Neural crest cell (in vitro differentiated cells): ENCODE measurements at regions not wholly inside any gene's neighbourhood (a gene's known extent, or its start where the extent isn't known, plus 50 kb on each side); places are given as distances from the start of the nearest gene placed in this dataset.

ENCODE experiments used
- DNase-seq: peaks from one replicate; pipeline ENCODE4 v3.0.0; 2021; ENCODE audit warnings: low read depth, mixed read lengths, low spot score
- H3K27ac Mint-ChIP-seq: one replicate; pipeline ENCODE4 v1.8.0; 2021; ENCODE audit warnings: mild to moderate bottlenecking, mixed read lengths; ENCODE audit not compliant: unreplicated experiment
- H3K27me3 Mint-ChIP-seq: 2 replicates; pipeline ENCODE4 v1.8.0; 2021; ENCODE audit warnings: low read depth, mild to moderate bottlenecking, mixed read lengths
- H3K36me3 Mint-ChIP-seq: 2 replicates; pipeline ENCODE4 v1.8.0; 2021; ENCODE audit warnings: low read depth, mild to moderate bottlenecking, mixed read lengths
- H3K4me1 Mint-ChIP-seq: 2 replicates; pipeline ENCODE4 v1.8.0; 2021; ENCODE audit warnings: mixed read lengths
- H3K4me3 Mint-ChIP-seq: one replicate; pipeline ENCODE4 v1.8.0; 2021; ENCODE audit warnings: mild to moderate bottlenecking, mixed read lengths
- H3K9me3 Mint-ChIP-seq: 2 replicates; pipeline ENCODE4 v1.8.0; 2021; ENCODE audit warnings: mixed read lengths
- TF ChIP-seq, protein P1 (sequence below): fragments of 200-600 bp; sonication (generic); conservative IDR thresholded peaks from 2 replicates; pipeline ENCODE4 v1.5.0; 2021; ENCODE audit warnings: antibody characterized with exemption, mild to moderate bottlenecking

DNA sequence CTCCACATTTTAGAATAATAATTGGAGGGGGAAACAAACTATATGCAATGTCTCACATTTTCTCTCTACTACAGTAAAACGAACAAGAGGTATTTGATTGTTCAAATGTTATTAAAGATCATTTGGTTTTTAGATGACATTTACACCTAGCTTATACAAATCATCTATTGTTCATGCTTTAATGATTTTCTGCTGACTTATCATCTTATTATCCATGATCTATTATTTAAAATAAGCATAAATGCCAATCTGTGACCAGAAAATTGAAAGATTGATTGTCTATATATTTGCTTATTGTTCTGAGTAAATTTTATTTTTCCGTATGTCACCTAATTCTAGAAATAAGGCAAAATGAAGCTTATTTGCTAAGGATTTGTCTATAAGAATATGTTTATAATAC lies 537.2 kb downstream of the KCNJ3 start:
- Mint-ChIP-seq H3K4me1 (no peaks in the 10 kb centered on the region), H3K36me3 (no peaks in the 10 kb centered on the region), H3K9me3 (no peaks in the 10 kb centered on the region), H3K27me3 (no peaks in the 10 kb centered on the region), H3K27ac (no peak overlapping the region), H3K4me3 (no peak overlapping the region)
- TF ChIP-seq, protein P1, sequence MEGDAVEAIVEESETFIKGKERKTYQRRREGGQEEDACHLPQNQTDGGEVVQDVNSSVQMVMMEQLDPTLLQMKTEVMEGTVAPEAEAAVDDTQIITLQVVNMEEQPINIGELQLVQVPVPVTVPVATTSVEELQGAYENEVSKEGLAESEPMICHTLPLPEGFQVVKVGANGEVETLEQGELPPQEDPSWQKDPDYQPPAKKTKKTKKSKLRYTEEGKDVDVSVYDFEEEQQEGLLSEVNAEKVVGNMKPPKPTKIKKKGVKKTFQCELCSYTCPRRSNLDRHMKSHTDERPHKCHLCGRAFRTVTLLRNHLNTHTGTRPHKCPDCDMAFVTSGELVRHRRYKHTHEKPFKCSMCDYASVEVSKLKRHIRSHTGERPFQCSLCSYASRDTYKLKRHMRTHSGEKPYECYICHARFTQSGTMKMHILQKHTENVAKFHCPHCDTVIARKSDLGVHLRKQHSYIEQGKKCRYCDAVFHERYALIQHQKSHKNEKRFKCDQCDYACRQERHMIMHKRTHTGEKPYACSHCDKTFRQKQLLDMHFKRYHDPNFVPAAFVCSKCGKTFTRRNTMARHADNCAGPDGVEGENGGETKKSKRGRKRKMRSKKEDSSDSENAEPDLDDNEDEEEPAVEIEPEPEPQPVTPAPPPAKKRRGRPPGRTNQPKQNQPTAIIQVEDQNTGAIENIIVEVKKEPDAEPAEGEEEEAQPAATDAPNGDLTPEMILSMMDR, result no peak
- DNase-seq, result no peak

DNA sequence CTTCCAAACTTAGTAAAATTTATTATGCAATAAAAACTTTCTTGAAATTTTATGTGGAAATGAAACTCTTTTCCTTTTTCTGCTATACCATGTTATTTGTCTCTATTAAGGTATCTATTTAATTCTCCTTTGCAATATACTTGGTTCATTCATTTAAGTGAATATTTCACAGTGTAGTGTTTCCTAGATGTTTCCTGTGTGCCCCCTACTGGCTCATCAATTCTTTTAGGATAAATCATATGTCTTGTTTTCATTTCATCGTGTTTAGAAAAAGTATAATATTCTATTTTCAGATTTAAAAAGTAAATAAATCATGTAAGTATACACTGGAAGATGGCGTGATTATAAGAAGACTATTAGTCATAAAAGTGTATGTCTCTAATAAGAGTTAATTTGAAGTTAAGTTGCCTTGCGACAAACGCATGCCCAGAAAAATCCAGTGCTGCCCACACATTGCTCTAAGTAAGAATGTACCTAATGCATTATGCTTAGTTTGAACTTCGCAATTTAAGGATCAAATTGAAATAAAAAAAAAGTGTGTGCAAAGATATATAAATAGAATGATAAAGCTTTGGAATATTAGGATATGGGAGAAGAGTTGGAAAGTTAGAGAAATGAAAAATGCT lies 525.4 kb downstream of the KCNJ3 start:
- no peak for DNase-seq
- TF ChIP-seq, protein P1, result peak; percentile 76
- Mint-ChIP-seq H3K27ac (no peak overlapping the region), H3K4me1 (no peaks in the 10 kb centered on the region), H3K36me3 (no peaks in the 10 kb centered on the region), H3K27me3 (peaks cover 22% of the 10 kb centered on the region), H3K9me3 (no peaks in the 10 kb centered on the region), H3K4me3 (no peak overlapping the region)

DNA sequence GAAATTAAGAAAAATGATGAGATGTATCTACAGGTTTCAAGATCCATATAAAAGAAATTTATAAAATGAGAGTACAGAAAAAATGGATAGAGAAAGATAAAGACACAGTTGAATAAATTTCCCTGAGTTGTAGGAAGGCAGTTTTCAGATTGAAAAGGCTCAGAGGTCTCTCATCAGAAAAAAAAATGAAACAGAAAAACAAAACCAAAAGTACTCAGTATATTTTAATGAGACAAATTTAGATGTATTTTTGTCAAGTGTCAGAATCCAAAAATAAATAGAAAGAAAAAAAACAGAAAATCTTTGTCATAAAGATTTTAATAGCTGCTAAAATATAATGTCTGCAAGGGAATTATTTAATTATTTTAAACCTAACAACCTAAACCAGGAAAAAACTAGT lies 520.5 kb downstream of the KCNJ3 start:
- Mint-ChIP-seq H3K9me3 (no peaks in the 10 kb centered on the region), H3K27me3 (peaks cover 18% of the 10 kb centered on the region), H3K4me3 (no peak overlapping the region), H3K4me1 (no peaks in the 10 kb centered on the region), H3K36me3 (no peaks in the 10 kb centered on the region), H3K27ac (no peak overlapping the region)
- TF ChIP-seq, protein P1, result no peak
- DNase-seq, result no peak

DNA sequence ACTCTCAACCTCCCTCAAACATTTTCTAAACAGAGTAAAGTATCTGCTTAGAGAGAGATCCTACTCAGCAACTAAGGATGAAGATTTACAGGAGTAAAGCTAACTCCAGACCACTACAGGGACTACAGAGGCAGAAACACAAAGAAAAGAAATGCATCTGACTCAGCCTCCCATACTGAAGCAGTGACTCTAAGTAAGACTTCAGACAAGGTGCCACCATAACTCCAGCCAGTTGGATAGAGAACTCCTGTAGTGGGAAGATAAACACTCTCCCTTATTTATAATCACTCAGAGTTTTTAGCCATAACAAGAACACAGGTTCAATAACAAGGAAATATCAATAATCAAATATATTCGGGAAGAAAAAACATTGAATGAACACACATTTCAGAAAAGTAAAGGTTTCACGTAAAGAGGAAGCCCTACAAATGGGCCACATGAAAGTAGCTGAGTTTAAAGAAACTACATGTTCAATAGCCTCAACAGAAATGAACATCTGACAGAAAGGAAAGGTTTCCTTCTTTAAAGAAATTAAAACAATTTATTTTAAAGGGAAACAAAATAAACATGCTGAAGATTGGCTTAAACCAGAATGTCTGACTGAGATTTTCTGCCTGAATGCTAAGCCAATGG lies 519.9 kb downstream of the KCNJ3 start:
- TF ChIP-seq, protein P1, result no peak
- H3K36me3 Mint-ChIP-seq, result no peaks in the 10 kb centered on the region
- DNase-seq, result no peak
- peaks cover 15% of the 10 kb centered on the region for H3K27me3 Mint-ChIP-seq
- no peaks in the 10 kb centered on the region for H3K4me1 Mint-ChIP-seq
- no peak overlapping the region for H3K27ac Mint-ChIP-seq
- no peaks in the 10 kb centered on the region for H3K9me3 Mint-ChIP-seq
- H3K4me3 Mint-ChIP-seq, result no peak overlapping the region

DNA sequence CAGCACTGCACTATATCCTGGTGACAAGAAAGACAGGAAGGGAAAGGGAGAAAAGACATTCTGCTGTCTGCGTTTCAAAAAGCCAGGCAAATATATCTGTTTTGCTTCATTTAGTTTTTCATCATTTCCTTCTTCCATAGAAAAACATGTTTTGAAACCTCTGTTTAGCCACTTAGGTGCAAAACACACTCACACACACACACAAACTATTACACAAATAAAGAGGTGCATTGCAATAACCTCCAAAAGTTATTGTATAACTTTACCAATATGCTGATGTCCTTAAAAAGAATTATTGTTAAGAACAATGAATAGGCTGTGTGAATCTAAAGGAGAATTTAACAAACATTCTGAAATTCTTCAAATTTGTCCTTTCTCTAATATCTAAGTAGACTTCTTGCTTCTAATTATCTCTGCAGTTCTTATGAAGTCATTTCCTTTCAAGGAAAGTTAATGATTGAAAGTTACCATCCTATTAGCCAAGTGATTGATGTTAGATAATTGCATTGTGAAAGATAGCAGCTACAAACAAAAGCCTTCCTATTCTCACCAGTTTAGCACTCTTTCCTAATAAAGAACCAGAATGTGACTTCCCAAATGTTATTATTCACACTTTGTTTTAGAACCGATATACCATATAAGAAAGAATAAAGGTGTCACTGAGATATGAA lies 516.7 kb downstream of the KCNJ3 start:
- Mint-ChIP-seq H3K4me3 (no peak overlapping the region), H3K36me3 (no peaks in the 10 kb centered on the region), H3K4me1 (no peaks in the 10 kb centered on the region), H3K27me3 (no peaks in the 10 kb centered on the region), H3K27ac (no peak overlapping the region), H3K9me3 (no peaks in the 10 kb centered on the region)
- DNase-seq, result no peak
- TF ChIP-seq, protein P1, result no peak
